ENCODE measurements at regions not wholly inside any gene's neighbourhood (a gene's known extent, or its start where the extent isn't known, plus 50 kb on each side); places are given as distances from the start of the nearest gene placed in this dataset.

DNA sequence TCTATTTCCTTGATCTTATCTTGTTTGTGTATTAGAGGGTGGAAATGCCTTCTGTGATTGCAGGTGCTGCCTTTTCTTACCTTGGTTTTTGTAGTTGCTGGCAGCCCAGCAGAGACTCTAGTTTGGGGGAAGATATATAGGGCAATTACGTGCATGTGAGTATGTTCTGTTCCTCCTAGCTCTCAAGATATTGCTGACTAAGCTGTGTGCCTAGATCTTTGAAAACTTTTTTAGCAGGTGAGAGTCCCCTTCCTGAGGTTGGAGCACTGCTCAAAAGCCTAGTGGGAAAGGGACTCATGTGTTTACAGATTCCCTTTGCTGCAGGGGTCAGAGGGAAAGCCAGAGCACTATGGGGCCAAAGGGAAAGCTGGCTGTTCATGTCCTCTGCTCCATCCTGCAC, 136.1 kb downstream of the VSIG4 start:
- Histone ChIP-seq H2AFZ (ENCODE audit: low read depth) (no peak overlapping the region), H3K4me3 (ENCODE audit: low read depth in 2 of 2, low read length in 1 of 2) (no peak overlapping the region), H3K27ac (ENCODE audit: low read depth in 2 of 2, low read length in 1 of 2) (no peak overlapping the region), H3K4me1 (ENCODE audit: control insufficient read depth in 1 of 2, insufficient read depth in 2 of 2, low read depth in 1 of 2, low read length in 1 of 2) (no peaks in the 10 kb centered on the region), H3K9me2 (no peaks in the 10 kb centered on the region), H4K20me1 (ENCODE audit: insufficient read depth) (no peaks in the 10 kb centered on the region), H3K27me3 (ENCODE audit: insufficient read depth) (no peaks in the 10 kb centered on the region), H3F3A (replicated peaks; ENCODE audit: insufficient read depth) (no peaks in the 10 kb centered on the region), H3K9me3 (no peaks in the 10 kb centered on the region), H3K36me3 (replicated peaks in 1 of 2; ENCODE audit: control insufficient read depth in 1 of 2, insufficient read depth in 2 of 2, low read length in 1 of 2) (no peaks in the 10 kb centered on the region), H3K9ac (no peak overlapping the region), H3K4me2 (no peak overlapping the region), H3K79me2 (ENCODE audit: insufficient read depth) (no peaks in the 10 kb centered on the region)
- POLR2A ChIA-PET, result no interaction called here
- TF ChIP-seq, protein P1, sequence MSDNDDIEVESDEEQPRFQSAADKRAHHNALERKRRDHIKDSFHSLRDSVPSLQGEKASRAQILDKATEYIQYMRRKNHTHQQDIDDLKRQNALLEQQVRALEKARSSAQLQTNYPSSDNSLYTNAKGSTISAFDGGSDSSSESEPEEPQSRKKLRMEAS (IDR thresholded peaks at IDR 0.05; ENCODE audit: low read depth), result no peak
- TF ChIP-seq RXRA (IDR thresholded peaks at IDR 0.05; ENCODE audit: borderline replicate concordance, low read depth) (no peak), SIN3A (IDR thresholded peaks at IDR 0.05; ENCODE audit: borderline replicate concordance, low read depth, low read length) (no peak), YY1 (IDR thresholded peaks at IDR 0.05; ENCODE audit: low read depth) (no peak), GABPA (IDR thresholded peaks at IDR 0.05; ENCODE audit: low read depth) (no peak), NFIC (IDR thresholded peaks at IDR 0.05; ENCODE audit: borderline replicate concordance) (no peak)
- DNase-seq, result no peak
- 7% methylated on average over 1 of the region's 1 CpG for WGBS (ENCODE audit: low lambda C conversion rate)
- CTCF ChIA-PET, result no interaction called here

DNA sequence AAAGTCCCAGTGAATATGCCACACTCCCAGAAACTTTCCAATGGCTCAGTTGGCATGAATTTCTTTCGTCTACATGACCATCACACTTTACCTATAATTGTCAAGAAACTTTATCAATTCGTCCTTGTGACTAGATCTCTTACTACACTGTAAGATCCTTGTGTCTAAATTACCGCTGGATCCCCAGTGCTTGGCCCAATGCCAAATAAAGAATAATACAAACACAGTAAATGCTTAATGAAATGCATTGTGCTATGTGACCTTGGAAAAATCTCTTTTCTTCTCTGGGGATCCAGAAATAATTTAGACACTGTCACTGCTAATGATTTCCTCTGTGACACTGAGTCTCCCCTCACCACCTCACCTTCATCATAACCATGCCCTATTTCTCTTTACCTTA, 137.9 kb downstream of the VSIG4 start:
- Histone ChIP-seq H2AFZ (ENCODE audit: low read depth) (no peak overlapping the region), H3K4me1 (ENCODE audit: control insufficient read depth in 1 of 2, insufficient read depth in 2 of 2, low read depth in 1 of 2, low read length in 1 of 2) (no peaks in the 10 kb centered on the region), H3K4me3 (ENCODE audit: low read depth in 2 of 2, low read length in 1 of 2) (no peak overlapping the region), H3K27me3 (ENCODE audit: insufficient read depth) (no peaks in the 10 kb centered on the region), H3K36me3 (replicated peaks in 1 of 2; ENCODE audit: control insufficient read depth in 1 of 2, insufficient read depth in 2 of 2, low read length in 1 of 2) (no peaks in the 10 kb centered on the region), H3K79me2 (ENCODE audit: insufficient read depth) (no peaks in the 10 kb centered on the region), H4K20me1 (ENCODE audit: insufficient read depth) (no peaks in the 10 kb centered on the region), H3K27ac (ENCODE audit: low read depth in 2 of 2, low read length in 1 of 2) (no peak overlapping the region), H3K9ac (no peak overlapping the region), H3K4me2 (no peak overlapping the region), H3K9me2 (0 out of 2 replicates have a peak, but pooled peaks cover 2% of the 10 kb centered on the region), H3F3A (replicated peaks; ENCODE audit: insufficient read depth) (no peaks in the 10 kb centered on the region), H3K9me3 (no peaks in the 10 kb centered on the region)
- 0% methylated on average over 3 of the region's 3 CpGs for WGBS (ENCODE audit: low lambda C conversion rate)
- no peak for DNase-seq
- TF ChIP-seq, protein P2, sequence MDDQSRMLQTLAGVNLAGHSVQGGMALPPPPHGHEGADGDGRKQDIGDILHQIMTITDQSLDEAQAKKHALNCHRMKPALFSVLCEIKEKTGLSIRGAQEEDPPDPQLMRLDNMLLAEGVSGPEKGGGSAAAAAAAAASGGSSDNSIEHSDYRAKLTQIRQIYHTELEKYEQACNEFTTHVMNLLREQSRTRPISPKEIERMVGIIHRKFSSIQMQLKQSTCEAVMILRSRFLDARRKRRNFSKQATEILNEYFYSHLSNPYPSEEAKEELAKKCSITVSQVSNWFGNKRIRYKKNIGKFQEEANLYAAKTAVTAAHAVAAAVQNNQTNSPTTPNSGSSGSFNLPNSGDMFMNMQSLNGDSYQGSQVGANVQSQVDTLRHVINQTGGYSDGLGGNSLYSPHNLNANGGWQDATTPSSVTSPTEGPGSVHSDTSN (IDR thresholded peaks at IDR 0.05), result no peak
- no peak for TF ChIP-seq YY1 (IDR thresholded peaks at IDR 0.05; ENCODE audit: low read depth)
- TF ChIP-seq RAD21 (IDR thresholded peaks at IDR 0.05; ENCODE audit: low read length), result no peak
- ChIA-PET CTCF (no interaction called here), POLR2A (no interaction called here)

DNA sequence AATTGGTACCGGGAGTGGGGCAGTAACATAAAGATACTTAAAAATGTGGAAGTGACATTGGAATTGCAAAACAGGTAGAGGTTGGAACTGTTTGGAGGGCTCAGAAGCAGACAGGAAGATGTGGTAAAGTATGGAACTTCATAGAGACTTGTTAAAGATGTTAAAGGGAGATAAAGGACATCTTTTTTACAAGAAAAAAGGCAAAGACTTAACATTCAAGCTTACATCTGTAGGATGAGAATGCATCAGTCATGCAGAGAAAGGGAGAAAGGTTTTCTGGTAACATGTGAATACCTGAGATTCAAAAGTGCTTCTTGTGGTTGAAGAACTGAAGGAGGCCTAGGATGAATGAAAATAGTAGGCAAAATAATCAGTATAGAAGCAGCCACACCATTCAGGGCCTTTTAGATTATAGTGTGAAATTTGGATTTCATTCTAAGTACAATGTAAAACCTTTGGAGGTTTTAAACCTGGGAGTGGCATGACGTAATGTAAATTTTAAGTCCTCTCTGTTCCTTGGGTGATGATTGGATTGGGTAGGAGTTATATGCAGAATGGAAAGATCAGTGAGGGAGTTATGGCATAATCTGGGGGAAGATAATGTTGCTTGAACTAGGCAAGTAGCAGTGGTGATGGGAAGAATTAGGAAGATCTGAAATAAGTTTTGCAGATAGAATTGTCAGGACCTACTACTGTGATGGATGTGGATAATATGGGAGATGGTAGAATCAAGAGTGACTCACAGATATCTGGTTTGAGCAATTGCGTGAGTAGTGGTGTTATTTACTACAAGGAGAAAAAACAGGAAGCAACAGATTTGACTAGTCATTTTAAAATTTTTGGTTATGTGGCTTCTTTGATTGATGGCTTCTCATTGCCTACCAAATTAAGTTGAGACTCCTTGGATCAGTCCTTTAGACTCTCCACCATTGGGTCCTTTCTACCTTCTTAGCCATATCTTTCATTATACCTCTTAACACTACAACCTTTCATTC, 138.7 kb downstream of the VSIG4 start:
- Histone ChIP-seq H3K79me2 (ENCODE audit: insufficient read depth) (no peaks in the 10 kb centered on the region), H3K9me2 (0 out of 2 replicates have a peak, but pooled peaks cover 2% of the 10 kb centered on the region), H3K9ac (no peak overlapping the region), H3K27ac (ENCODE audit: low read depth in 2 of 2, low read length in 1 of 2) (no peak overlapping the region), H3F3A (replicated peaks; ENCODE audit: insufficient read depth) (no peaks in the 10 kb centered on the region), H3K27me3 (ENCODE audit: insufficient read depth) (no peaks in the 10 kb centered on the region), H3K36me3 (replicated peaks in 1 of 2; ENCODE audit: control insufficient read depth in 1 of 2, insufficient read depth in 2 of 2, low read length in 1 of 2) (no peaks in the 10 kb centered on the region), H3K4me3 (ENCODE audit: low read depth in 2 of 2, low read length in 1 of 2) (no peak overlapping the region), H3K9me3 (no peaks in the 10 kb centered on the region), H3K4me2 (no peak overlapping the region), H3K4me1 (ENCODE audit: control insufficient read depth in 1 of 2, insufficient read depth in 2 of 2, low read depth in 1 of 2, low read length in 1 of 2) (no peaks in the 10 kb centered on the region), H2AFZ (ENCODE audit: low read depth) (no peak overlapping the region), H4K20me1 (ENCODE audit: insufficient read depth) (no peaks in the 10 kb centered on the region)
- no peak for DNase-seq
- TF ChIP-seq FOXM1 (IDR thresholded peaks at IDR 0.05; ENCODE audit: low read depth), result no peak
- no peak for TF ChIP-seq GABPA (IDR thresholded peaks at IDR 0.05; ENCODE audit: low read depth)
- TF ChIP-seq, protein P3, sequence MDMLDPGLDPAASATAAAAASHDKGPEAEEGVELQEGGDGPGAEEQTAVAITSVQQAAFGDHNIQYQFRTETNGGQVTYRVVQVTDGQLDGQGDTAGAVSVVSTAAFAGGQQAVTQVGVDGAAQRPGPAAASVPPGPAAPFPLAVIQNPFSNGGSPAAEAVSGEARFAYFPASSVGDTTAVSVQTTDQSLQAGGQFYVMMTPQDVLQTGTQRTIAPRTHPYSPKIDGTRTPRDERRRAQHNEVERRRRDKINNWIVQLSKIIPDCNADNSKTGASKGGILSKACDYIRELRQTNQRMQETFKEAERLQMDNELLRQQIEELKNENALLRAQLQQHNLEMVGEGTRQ (IDR thresholded peaks at IDR 0.05; ENCODE audit: borderline replicate concordance, low read depth, low read length), result no peak
- TF ChIP-seq SMC3 (IDR thresholded peaks at IDR 0.05; ENCODE audit: low read depth, low read length), result no peak
- TF ChIP-seq, protein P1 (IDR thresholded peaks at IDR 0.05; ENCODE audit: low read depth), result no peak
- TF ChIP-seq TAF1 (IDR thresholded peaks at IDR 0.05; ENCODE audit: borderline replicate concordance, low read depth, low read length), result no peak
- no peak for TF ChIP-seq NRF1 (IDR thresholded peaks at IDR 0.05; ENCODE audit: low read depth, low read length)
- no peak for TF ChIP-seq RFX5 (IDR thresholded peaks at IDR 0.05; ENCODE audit: low read length)
- TF ChIP-seq RAD21 (IDR thresholded peaks at IDR 0.05; ENCODE audit: low read length), result no peak
- ChIA-PET POLR2A (no interaction called here), CTCF (no interaction called here)
- WGBS (ENCODE audit: low lambda C conversion rate), result 2% methylated on average over 3 of the region's 3 CpGs
